Occipital lobe (tissue), 1 donor: ENCODE measurements at regions not wholly inside any gene's neighbourhood (a gene's known extent, or its start where the extent isn't known, plus 50 kb on each side); places are given as distances from the start of the nearest gene placed in this dataset.
"Not testable (repeated sequence)": the region's sequence is repeated elsewhere in the genome, so short reads cannot be mapped to it uniquely, and the experiment has no call there.

Experiments used
- DNase-seq: peaks from one replicate; lab custom pipeline; 2025; lab: John Stamatoyannopoulos, UW

DNA sequence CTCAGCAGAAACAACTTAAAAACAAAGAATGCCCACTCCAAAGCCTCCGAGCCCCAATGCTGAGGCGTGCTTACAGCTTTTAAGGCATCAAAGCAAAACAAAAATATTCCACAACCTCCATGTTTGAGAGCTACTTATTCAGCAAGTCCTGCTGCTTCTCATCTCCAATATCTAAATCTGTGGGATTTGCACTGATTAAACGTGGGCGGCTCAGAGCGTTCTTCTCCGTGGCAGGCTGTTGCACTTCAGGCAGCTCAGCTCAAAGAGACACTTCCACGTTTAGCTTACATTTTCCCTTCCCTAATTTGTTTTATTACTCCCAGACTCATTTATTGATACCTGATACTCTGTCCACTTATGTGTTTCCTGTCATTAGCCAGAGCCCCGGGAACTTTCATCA, 282.6 kb upstream of the MCTP2 start:
- DNase-seq = no peak

DNA sequence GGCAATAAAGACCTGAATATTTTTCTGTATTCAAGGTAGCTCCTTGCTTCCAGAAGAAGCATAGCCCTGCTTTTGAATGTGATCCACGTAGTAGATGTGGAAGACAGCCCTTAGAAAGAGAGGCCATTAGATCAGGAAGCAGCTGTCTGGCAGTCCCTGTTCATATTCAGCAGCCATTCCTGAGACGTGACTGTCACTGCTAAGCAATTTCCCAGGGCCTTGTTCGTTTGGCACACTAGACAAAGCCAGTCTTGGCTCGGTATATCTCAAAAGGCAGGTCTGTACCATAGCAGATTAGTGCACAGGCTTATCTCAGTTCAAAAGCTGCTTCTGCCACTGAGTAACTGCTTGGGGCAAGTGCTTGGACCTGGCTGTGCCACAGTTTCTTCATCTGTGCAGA, 287.8 kb upstream of the MCTP2 start:
- DNase-seq = no peak

DNA sequence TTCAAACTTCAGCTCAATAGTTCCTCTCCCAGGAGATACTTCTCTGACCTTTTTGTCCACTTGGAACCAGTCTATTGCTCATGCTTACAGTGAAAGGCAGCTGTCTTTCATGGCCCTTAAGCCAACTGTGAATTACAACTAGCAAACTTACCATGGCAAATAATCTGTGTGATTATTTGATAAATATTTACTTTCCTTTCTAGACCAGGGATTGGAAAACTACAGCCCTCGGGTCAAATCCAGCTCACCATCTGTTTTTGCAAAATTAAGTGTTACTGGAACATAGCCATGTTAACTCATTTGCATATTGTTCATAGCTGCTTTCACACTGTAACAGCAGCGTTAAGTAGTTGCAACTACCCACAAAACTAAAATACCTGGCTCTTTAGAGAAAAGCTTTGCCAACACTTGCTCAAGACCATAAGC, 289.1 kb upstream of the MCTP2 start:
- DNase-seq = no peak

DNA sequence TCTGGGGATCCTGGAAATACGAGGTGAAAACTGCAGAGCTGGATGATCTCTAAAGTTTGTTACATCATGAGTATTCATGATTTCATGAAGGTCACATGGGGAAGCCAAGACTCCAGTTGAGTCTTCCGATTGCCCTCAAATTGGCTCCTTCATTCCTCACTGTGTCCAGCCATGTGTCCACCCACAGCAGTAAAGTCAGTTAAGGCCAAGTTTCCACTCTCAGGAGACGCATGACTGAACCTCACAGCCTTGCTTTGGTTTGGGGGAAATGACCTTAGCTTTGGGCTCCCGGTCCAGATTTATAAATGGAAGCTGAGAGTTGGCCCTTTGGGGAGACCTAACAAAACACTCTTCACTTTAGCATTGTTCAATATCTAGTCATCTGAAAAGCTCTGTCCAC, 289.7 kb upstream of the MCTP2 start:
- DNase-seq = no peak

DNA sequence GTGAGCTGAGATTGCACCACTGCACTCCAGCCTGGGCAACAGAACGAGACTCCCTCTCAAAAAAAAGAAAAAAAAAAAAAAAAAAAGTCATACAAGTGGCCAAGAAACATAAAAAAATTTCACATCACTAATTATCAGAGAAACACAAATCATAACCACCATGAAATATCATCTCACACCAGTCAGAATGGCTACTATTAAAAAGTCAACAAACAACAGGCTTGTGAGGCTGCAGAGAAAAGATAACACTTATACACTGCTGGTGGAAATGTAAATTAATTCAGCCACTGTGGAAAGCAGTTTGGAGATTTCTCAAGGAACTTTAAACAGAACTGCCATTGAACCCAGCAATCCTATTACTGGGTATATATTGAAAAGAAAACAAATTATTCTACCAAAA, 291.1 kb upstream of the MCTP2 start:
- DNase-seq = no peak

DNA sequence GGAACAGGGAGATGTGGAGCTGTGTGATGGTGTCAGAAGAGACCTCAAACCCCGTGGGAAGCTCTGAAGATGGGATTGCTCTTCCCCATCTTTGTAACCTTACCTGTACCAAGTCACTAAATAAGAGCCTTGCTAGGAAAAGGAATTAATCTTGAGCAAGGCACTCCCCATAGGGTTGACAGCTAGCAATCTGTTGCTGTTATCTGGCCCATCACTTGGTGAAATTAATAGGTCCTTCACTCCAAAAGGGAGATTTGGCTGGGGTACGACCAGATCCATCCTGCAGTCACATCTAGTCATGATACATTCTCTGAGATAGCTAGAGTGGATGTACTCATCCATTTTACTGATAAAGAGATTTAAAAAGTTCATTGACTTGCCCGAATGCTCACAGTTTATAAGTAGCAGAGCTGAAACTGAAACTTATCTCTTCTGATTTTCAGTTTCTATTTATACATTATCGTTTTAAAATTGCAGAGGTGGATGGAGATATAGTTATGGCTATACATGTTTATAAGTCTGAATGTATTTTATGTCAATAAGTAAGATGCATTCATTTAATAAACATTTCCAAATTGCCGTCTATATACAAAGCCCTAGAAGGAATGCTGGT, 299.1 kb upstream of the MCTP2 start:
- no peak for DNase-seq

DNA sequence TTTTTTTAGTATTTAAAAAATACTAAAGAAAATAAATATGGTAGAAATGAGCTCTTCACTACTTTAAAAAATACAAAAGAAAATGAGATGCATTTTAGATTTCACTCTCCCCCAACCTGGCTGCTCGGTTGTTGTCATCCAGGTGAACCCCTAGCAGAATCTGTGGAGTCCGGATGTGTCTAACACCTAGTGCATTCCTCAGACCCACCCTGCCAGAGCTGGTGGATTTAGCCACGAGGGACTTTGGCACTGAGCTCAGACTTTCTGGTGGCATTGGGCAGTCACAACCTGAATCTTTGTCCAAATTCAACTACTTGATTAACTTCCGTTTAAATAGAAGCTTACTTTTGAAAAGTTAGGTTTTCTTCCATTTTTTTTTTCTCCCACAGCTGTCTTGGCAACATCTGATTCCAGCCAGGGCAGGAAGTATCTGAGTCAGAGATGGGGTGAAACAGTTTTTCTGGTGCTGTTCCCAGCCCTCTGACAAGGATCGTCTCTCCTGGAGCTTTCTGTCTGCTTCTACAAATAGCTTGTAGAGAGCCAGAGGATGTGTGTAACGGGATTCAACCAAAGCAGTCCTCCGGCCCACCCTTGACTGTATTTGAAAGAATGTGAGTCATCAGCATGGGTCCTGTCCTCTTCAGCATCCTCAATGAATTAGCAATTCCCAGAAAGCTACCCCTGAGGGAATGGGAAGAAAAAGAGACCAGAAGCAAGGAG, 301.8 kb upstream of the MCTP2 start:
- peak; percentile 34 for DNase-seq

DNA sequence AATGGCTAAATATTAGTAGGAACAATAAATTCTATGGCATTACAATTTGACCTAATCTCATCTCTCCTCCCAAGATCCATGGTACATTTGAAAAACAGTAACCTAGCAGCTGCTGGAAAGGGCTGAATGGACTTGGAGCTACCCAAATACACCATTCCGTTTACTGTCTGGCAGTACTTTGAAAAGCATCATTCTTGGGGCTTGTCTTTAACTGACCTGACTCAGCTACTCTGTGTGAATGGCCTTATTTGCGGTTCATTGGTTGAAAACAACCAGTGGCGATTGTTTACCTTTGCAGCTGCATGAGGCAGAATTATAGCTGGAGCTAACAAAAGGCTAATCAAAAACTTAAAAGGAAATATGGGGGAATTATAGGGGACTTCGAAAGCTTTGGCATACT, 311.2 kb upstream of the MCTP2 start:
- DNase-seq = no peak

DNA sequence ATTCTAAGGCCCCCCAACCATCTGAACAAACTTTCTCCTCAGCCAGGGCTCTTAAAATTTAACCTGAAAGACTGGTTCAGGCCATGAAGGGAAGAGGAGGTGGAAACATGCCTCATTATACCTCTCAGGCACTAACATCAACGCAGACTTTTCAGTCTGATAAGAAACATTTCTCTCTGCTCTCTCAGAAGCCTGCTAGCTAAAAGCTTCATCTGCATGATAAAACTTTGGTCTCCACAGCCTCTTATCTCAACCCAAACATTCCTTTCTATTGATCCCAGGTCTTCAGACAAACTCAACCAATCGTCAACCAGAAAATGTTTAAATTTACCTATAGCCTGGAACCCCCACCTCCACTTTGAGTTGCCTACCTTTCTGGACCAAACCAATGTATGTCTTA, 312.6 kb upstream of the MCTP2 start:
- not testable (repeated sequence) for DNase-seq

DNA sequence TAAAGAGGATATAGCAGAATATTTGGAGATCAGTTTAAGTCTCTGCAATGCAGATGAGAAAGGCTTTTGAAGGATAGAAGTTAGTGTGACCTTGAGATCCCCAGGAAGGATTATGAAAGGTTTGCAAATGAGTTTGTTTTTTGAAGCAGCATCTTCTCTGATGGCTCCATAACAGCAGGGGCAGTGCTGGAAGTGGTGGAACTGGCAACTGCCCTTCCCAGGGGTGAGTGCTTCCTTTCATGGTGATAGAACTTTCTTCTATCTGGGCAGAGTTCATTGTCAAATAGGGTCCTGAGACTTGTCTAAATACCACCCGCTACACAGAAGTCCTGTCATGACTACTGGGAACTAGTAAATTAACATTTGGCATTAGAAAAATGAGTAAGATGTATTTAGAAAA, 314.2 kb upstream of the MCTP2 start:
- DNase-seq = no peak

DNA sequence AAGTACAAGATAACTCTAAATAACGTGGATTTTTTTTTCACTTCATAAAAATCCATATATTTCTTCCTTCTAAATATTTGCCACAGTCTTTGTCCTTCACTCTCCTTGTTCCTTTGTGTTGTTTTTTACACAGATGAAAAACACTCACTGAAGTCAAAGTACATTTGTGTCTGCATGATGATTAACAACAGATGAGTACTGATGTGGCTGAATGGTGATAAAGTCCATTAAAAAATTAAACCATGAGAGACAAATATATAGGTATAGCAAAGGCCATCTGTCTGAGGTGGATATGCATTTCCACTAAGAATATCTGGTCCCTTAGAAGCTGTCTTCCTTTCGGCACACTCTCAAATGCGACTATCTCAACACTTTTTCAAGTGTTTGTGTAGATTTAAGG, 317.5 kb upstream of the MCTP2 start:
- DNase-seq = no peak

DNA sequence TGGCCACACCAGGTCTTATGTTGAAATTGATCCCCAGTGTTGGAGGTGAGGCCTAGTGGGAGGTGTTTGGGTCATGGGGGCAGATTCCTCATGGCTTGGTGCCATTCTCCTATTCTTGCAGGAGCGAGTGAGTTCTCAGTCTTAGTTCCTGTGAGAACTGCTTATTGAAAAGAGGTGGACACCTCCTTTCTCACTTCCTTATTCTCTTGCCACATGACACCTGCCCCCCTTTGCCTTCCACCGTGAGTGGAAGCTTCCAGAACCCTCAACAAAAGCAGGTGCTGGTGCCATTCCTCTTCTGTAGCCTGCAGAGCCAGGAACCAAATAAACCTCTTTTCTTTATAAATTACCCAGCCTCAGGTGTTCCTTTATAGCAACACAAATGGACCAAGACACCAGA, 318.1 kb upstream of the MCTP2 start:
- DNase-seq = no peak

DNA sequence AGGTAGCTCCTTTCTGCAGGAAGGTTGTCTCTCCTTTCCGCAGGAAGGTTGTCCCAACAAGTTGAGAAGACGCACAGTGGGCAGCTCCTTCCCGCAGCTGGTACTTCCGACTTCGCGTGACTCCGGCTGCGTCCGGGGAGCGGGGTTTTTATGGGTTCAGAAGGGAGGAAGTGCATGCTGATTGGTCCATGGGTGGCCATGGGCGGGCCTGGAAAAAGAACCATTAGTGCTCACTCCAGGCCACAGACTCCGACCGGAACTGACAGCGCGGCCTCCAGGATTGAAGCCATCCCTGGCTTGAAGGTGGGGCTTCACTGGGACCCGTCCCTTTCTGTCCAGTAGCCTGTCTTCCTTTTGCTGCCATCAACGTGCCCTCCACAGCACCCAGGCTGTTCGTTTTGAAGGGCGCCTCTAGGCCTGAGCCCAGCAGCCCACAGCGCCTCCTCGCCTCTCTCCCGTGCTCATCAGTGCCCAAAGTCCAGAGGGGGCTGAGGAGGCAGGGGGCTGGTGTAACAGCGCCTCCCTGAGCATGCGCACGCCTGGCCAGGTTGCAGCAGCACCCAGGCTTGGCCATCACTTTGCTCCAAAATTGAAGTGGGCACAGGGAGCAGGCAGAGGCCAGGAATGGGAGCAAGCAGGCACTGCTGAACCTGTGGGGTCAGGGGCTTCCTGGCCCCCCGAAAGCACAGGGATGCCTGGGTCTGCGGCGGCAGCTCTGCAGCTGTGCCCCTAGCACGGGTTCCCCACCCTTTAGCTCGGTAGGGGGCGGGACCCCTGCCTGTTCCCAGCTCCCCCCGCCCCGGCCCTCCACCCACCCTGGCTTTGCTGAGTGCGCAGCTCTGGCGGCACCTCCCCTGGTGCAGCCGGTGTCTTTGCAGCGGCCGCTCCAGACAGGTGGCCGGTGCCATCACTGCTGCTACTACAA, 330.6 kb upstream of the MCTP2 start:
- no peak for DNase-seq

DNA sequence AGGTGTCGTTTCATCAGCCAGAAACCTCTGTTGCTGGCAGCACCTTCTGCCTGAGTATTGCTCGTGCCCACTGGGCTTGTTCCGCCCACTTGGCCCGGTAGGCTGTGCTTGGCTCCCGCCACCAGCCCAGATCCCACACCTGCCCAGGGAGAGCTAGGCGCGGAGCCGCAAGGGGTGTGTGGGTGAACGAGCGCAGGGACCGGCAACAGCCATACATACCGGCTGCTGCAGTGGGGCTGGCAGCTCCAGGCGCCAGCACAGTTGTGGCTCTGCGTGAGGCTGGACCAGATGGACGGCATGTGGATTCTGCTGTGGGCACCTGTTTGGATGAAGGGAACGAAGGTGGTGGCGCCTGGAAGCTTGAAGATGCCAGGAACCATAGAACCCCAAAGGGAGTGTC, 331.5 kb upstream of the MCTP2 start:
- DNase-seq = no peak

DNA sequence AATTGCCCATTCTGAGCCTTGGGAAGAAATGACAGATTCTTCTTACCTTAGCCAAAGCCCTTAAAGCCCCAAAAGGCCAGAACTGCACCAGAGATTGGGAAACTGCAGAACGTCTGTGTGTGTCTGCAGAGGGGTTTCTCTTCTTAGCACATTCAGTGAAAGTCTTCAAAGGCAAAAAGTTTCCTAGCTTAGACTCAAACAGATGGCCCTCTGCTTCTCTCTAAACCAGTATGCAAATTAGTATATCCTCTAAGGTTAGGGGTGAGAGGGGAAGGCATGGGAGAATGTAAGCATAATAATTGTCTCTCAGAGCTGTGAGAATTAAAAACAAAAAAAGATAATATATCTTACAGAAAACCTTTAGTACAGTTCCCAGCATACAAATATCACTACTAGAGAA, 334.0 kb upstream of the MCTP2 start:
- DNase-seq = no peak

DNA sequence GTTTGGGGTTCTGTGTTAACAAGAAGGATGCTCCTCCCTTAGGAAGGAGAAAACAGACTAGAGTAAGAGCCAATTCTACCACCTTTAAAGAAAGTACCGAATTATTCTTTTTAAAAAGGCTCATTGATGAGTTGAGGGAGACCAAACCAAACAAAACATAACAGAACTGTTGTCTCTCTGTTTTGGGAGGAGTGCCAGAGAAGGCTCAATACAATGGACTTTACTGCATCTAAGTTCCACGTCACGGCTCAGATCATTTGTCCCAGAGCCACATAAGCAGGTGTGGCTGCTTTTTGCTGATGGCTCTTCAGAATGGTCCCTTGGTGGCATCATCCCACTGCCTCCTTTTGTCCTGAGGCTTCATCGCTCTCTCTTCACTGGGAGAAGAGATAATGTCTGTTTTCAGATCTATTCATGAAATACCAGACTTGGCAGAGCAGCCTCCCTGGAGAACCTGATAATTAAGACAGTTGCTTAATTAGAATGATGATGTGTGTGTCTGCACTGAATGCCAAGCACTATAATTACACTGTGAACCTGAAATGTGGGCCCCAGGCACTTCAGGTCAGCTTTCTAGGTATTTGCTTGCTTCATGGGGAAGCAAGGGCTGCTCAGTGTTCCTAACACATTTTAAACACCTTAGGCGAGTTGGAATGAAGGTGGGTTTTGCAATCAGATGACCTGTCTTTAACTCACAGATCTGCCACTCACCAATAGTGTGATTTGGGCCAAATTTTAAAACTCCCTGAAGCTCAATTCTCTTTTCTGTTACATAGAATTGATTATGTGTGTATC, 335.2 kb upstream of the MCTP2 start:
- DNase-seq = no peak

DNA sequence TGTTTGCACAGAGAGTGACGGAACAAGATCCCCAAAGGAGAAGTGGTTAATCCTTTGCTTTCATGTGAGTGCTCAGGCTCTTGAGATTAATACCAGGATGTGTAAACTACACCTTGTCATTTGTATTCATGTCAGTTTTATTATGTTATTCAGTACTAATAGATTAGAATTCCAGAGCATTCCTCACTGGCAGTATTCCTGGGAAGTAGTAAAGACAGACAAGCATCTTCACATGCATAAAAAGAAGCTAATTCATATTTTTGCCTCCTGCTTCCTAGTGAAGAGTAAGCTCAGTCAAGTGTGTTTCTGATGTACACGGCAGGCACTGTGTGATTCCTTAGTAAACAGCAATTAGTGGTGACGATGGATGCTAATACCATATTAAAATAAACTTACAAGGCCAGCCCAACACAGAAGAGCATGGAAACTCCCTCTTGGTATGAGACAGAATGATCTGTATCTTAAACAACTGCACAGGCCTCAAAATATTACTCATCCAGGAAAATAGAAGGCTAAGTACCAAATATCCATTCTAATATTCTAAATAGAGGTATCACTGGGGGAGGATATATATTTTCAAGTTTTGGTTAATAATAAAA, 336.8 kb upstream of the MCTP2 start:
- DNase-seq = no peak

DNA sequence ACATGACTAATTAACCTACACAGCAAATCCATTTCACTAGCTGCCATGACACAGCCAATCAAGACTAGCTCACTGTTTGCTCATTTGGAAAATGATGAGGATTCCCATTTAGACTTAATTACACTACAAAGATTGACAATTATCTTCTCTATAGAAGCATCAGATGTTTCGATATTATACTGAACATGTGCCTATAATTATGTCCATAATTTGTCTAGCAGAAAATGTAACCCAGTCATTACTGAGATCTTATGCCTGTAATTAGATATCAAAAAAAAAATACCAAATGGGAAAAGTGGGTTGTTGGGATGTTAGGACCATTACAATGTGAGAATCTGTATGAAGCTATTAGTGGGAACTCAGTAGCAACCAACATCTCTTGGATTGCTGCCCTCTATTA, 344.2 kb upstream of the MCTP2 start:
- no peak for DNase-seq

DNA sequence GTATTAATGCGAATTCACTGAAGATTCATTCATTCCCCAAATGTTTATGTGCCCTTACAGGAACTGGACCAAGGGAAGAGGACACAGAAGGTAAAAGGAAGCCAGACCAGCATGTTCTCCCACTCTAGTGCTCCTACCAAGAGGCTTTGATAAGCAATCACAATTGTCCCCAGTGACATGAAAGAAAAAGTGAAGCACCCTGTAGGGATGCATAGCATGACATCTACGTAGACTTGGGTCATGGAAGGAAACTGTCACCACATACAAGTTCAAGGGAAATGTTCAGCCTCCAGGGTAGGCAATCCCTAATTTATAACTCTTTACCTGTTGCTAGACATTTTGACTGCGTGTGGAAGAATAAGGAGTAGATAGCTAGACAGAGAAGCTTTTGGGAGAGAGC, 348.6 kb upstream of the MCTP2 start:
- no peak for DNase-seq

DNA sequence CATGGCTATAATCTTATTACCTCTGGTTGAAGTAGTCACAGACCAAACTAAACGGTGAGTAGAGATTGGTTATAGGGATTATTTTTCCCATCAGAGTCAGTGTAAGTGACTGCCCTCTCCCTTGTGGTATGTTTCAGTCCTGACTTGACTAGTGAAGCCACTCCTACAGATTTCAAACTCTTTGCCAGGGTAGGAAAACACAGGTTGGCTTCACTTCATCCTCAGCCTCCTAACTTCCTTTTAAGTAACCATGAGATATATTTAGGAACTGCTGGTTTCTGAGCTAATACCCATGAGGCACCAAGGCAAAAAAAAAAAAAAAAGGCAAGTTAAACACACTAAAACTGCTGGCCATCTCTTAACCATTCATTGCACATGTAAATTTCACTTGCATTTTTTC, 349.2 kb upstream of the MCTP2 start:
- no peak for DNase-seq

DNA sequence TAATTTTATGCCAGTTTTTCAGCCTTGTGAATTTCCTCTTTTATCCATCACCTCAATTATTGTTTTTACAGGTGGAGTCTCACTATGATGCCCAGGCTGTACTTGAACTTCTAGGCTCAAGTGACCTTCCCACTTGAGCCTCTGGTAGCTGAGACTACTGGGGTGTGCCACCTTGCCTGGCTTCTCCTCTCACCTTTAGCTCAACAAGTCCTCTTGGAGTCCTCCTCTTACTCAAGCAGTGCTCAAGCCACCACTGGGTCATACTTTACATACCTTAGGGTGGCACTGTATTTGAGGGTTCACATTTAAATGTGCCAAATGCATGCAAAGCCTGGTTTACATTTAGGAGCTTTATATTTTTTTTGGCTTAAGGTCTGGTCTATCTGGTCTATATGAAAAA, 350.1 kb upstream of the MCTP2 start:
- DNase-seq = no peak
